ENCODE measurements at regions not wholly inside any gene's neighbourhood (a gene's known extent, or its start where the extent isn't known, plus 50 kb on each side); places are given as distances from the start of the nearest gene placed in this dataset.

GRCh38 chr5:125372694-125373631, 626.5 kb upstream of the ZNF608 start:
- Histone ChIP-seq H3K27me3 (ENCODE audit: control insufficient read depth in 1 of 2, insufficient read depth in 2 of 2, low read length in 2 of 2) (no peaks in the 10 kb centered on the region), H3K4me3 (ENCODE audit: low read depth in 1 of 2, low read length in 2 of 2) (no peak overlapping the region), H3K27ac (ENCODE audit: low read depth in 2 of 2, low read length in 1 of 2) (no peak overlapping the region), H3K4me1 (ENCODE audit: control insufficient read depth in 2 of 2, insufficient read depth in 2 of 2, low read length in 1 of 2) (no peaks in the 10 kb centered on the region), H3K36me3 (ENCODE audit: control insufficient read depth in 2 of 2, insufficient read depth in 2 of 2, low read length in 1 of 2) (no peaks in the 10 kb centered on the region), H3K9me3 (ENCODE audit: control insufficient read depth in 2 of 2, insufficient read depth in 1 of 2, low read depth in 1 of 2, low read length in 1 of 2) (peaks cover 0 to 2% of the 10 kb centered on the region in 2 donors)
- WGBS, 2 donors: 80 to 82% methylated on average over 6 of the region's 6 CpGs

DNA sequence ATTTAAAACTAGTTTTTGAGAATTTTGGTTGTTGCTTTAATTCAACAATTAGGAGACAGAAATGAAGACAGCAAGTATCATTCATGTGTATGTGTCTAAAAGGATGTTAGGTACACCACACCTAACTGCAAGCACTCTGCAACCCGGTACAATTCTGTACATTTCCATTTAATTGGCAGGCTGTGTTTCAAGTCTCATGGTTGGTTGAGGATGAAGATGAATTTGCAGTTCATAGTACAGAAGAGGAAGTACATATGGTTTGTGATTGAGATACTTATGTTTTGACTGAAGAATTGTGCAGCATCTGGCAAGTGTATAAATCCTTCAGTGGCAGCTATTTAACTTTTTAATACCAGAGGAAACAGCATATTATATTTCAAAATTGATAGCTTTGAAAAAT, 628.7 kb upstream of the ZNF608 start:
- no peaks in the 10 kb centered on the region for H3K4me1 ChIP-seq (ENCODE audit: control insufficient read depth in 2 of 2, insufficient read depth in 2 of 2, low read length in 1 of 2)
- no peaks in the 10 kb centered on the region for H3K36me3 ChIP-seq (ENCODE audit: control insufficient read depth in 2 of 2, insufficient read depth in 2 of 2, low read length in 1 of 2)
- H3K27me3 ChIP-seq (ENCODE audit: control insufficient read depth in 1 of 2, insufficient read depth in 2 of 2, low read length in 2 of 2): no peaks in the 10 kb centered on the region
- WGBS, 2 donors: 65 to 66% methylated on average over 1 of the region's 1 CpG
- H3K4me3 ChIP-seq (ENCODE audit: low read depth in 1 of 2, low read length in 2 of 2): no peak overlapping the region
- H3K9me3 ChIP-seq (ENCODE audit: control insufficient read depth in 2 of 2, insufficient read depth in 1 of 2, low read depth in 1 of 2, low read length in 1 of 2): no peaks in the 10 kb centered on the region
- no peak overlapping the region for H3K27ac ChIP-seq (ENCODE audit: low read depth in 2 of 2, low read length in 1 of 2)

DNA sequence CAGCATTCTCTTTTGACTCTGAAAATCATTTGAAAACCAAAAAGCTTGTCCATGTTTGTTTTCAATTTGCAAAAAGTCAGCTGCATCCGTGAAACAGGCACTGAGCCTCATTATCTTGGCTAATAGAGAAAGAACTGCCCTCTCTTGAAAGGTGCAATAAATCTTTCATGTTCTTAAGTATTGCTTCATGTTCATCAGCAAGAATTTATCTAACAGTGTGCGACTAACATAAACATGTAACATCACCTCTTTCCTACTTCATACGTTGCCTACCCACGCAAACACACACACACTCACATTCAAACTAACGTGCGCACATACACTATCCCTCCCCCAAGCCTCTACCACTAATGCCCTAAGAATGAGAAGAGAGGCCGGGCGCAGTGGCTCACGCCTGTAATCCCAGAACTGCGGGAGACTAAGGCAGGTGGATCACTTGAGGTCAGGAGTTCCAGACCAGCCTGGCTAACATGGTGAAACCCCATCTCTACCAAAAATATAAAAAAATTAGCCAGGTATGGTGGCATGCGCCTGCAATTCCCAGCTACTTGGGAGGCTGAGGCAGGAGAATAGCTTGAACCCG, 629.7 kb upstream of the ZNF608 start:
- WGBS, 2 donors: 89 to 90% methylated on average over 12 of the region's 12 CpGs

GRCh38 chr5:125377141-125377540, 630.7 kb upstream of the ZNF608 start:
- H3K9me3 ChIP-seq (ENCODE audit: control insufficient read depth in 2 of 2, insufficient read depth in 1 of 2, low read depth in 1 of 2, low read length in 1 of 2): no peaks in the 10 kb centered on the region
- H3K27me3 ChIP-seq (ENCODE audit: control insufficient read depth in 1 of 2, insufficient read depth in 2 of 2, low read length in 2 of 2): no peaks in the 10 kb centered on the region
- H3K36me3 ChIP-seq (ENCODE audit: control insufficient read depth in 2 of 2, insufficient read depth in 2 of 2, low read length in 1 of 2): no peaks in the 10 kb centered on the region
- no peaks in the 10 kb centered on the region for H3K4me1 ChIP-seq (ENCODE audit: control insufficient read depth in 2 of 2, insufficient read depth in 2 of 2, low read length in 1 of 2)
- no peak overlapping the region for H3K4me3 ChIP-seq (ENCODE audit: low read depth in 1 of 2, low read length in 2 of 2)
- no peak overlapping the region for H3K27ac ChIP-seq (ENCODE audit: low read depth in 2 of 2, low read length in 1 of 2)
- 83 to 100% methylated on average over 1 of the region's 1 CpG for WGBS, 2 donors

More for the DNA sequence above, 629.7 kb upstream of the ZNF608 start:
- Histone ChIP-seq H3K36me3 (ENCODE audit: control insufficient read depth in 2 of 2, insufficient read depth in 2 of 2, low read length in 1 of 2) (no peaks in the 10 kb centered on the region), H3K4me1 (ENCODE audit: control insufficient read depth in 2 of 2, insufficient read depth in 2 of 2, low read length in 1 of 2) (no peaks in the 10 kb centered on the region), H3K27ac (ENCODE audit: low read depth in 2 of 2, low read length in 1 of 2) (no peak overlapping the region), H3K27me3 (ENCODE audit: control insufficient read depth in 1 of 2, insufficient read depth in 2 of 2, low read length in 2 of 2) (no peaks in the 10 kb centered on the region), H3K4me3 (ENCODE audit: low read depth in 1 of 2, low read length in 2 of 2) (no peak overlapping the region), H3K9me3 (ENCODE audit: control insufficient read depth in 2 of 2, insufficient read depth in 1 of 2, low read depth in 1 of 2, low read length in 1 of 2) (no peaks in the 10 kb centered on the region)

GRCh38 chr5:125381290-125381689, 634.9 kb upstream of the ZNF608 start:
- Histone ChIP-seq H3K4me1 (ENCODE audit: control insufficient read depth in 2 of 2, insufficient read depth in 2 of 2, low read length in 1 of 2) (no peaks in the 10 kb centered on the region), H3K27me3 (ENCODE audit: control insufficient read depth in 1 of 2, insufficient read depth in 2 of 2, low read length in 2 of 2) (no peaks in the 10 kb centered on the region), H3K27ac (ENCODE audit: low read depth in 2 of 2, low read length in 1 of 2) (no peak overlapping the region), H3K9me3 (ENCODE audit: control insufficient read depth in 2 of 2, insufficient read depth in 1 of 2, low read depth in 1 of 2, low read length in 1 of 2) (no peaks in the 10 kb centered on the region), H3K4me3 (ENCODE audit: low read depth in 1 of 2, low read length in 2 of 2) (no peak overlapping the region), H3K36me3 (ENCODE audit: control insufficient read depth in 2 of 2, insufficient read depth in 2 of 2, low read length in 1 of 2) (no peaks in the 10 kb centered on the region)
- 45 to 93% methylated on average over 2 to 6 of the region's 6 CpGs for WGBS, 2 donors

- H3K4me3 ChIP-seq (ENCODE audit: low read depth in 1 of 2, low read length in 2 of 2): no peak overlapping the region
- no peak overlapping the region for H3K27ac ChIP-seq (ENCODE audit: low read depth in 2 of 2, low read length in 1 of 2)
- no peaks in the 10 kb centered on the region for H3K27me3 ChIP-seq (ENCODE audit: control insufficient read depth in 1 of 2, insufficient read depth in 2 of 2, low read length in 2 of 2)
- H3K9me3 ChIP-seq (ENCODE audit: control insufficient read depth in 2 of 2, insufficient read depth in 1 of 2, low read depth in 1 of 2, low read length in 1 of 2): no peaks in the 10 kb centered on the region
- no peaks in the 10 kb centered on the region for H3K4me1 ChIP-seq (ENCODE audit: control insufficient read depth in 2 of 2, insufficient read depth in 2 of 2, low read length in 1 of 2)
- 82 to 93% methylated on average over 1 of the region's 1 CpG for WGBS, 2 donors
- no peaks in the 10 kb centered on the region for H3K36me3 ChIP-seq (ENCODE audit: control insufficient read depth in 2 of 2, insufficient read depth in 2 of 2, low read length in 1 of 2)
Measured at GRCh38 chr5:125384071-125384470, 637.6 kb upstream of the ZNF608 start.

GRCh38 chr5:125390326-125390725, 643.9 kb upstream of the ZNF608 start:
- H3K27me3 ChIP-seq (ENCODE audit: control insufficient read depth in 1 of 2, insufficient read depth in 2 of 2, low read length in 2 of 2): no peaks in the 10 kb centered on the region
- H3K9me3 ChIP-seq (ENCODE audit: control insufficient read depth in 2 of 2, insufficient read depth in 1 of 2, low read depth in 1 of 2, low read length in 1 of 2): no peaks in the 10 kb centered on the region
- 50 to 68% methylated on average over 2 of the region's 2 CpGs for WGBS, 2 donors
- no peak overlapping the region for H3K27ac ChIP-seq (ENCODE audit: low read depth in 2 of 2, low read length in 1 of 2)
- H3K36me3 ChIP-seq (ENCODE audit: control insufficient read depth in 2 of 2, insufficient read depth in 2 of 2, low read length in 1 of 2): no peaks in the 10 kb centered on the region
- no peak overlapping the region for H3K4me3 ChIP-seq (ENCODE audit: low read depth in 1 of 2, low read length in 2 of 2)
- no peaks in the 10 kb centered on the region for H3K4me1 ChIP-seq (ENCODE audit: control insufficient read depth in 2 of 2, insufficient read depth in 2 of 2, low read length in 1 of 2)

DNA sequence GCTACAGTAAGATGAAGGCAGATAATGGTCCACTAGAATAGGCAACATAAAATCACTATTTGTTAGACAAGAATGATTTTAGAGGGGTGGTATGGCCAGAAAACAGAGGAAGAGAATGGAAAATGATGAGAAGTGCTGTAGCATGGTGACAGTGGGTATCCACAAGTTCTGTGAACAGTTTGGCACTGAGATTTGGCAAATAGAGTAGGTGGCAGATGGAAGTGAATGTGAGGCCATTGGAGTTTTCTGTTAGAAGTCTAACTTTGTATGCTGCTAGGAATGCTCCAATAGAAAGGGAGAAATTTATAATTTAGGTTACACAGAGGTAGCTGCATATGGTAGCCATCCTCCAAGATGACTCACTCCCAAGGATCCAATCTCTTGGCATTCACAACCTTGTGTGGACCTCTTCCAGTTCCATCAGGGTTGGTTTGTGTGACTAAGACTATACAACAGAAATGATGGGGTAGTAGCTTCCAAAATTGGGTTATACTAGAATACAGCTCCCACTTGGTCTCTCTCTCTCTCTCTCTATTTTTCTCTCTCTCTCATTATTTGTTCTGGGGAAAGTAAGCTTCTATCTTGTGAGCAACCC, 646.9 kb upstream of the ZNF608 start:
- H3K36me3 ChIP-seq (ENCODE audit: control insufficient read depth in 2 of 2, insufficient read depth in 2 of 2, low read length in 1 of 2): no peaks in the 10 kb centered on the region
- H3K4me1 ChIP-seq (ENCODE audit: control insufficient read depth in 2 of 2, insufficient read depth in 2 of 2, low read length in 1 of 2): no peaks in the 10 kb centered on the region
- no peak overlapping the region for H3K27ac ChIP-seq (ENCODE audit: low read depth in 2 of 2, low read length in 1 of 2)
- H3K27me3 ChIP-seq (ENCODE audit: control insufficient read depth in 1 of 2, insufficient read depth in 2 of 2, low read length in 2 of 2): no peaks in the 10 kb centered on the region
- no peak overlapping the region for H3K4me3 ChIP-seq (ENCODE audit: low read depth in 1 of 2, low read length in 2 of 2)
- no peaks in the 10 kb centered on the region for H3K9me3 ChIP-seq (ENCODE audit: control insufficient read depth in 2 of 2, insufficient read depth in 1 of 2, low read depth in 1 of 2, low read length in 1 of 2)

GRCh38 chr5:125394661-125395280, 648.3 kb upstream of the ZNF608 start:
- no peaks in the 10 kb centered on the region for H3K27me3 ChIP-seq (ENCODE audit: control insufficient read depth in 1 of 2, insufficient read depth in 2 of 2, low read length in 2 of 2)
- no peaks in the 10 kb centered on the region for H3K4me1 ChIP-seq (ENCODE audit: control insufficient read depth in 2 of 2, insufficient read depth in 2 of 2, low read length in 1 of 2)
- 60 to 77% methylated on average over 1 of the region's 1 CpG for WGBS, 2 donors
- no peaks in the 10 kb centered on the region for H3K36me3 ChIP-seq (ENCODE audit: control insufficient read depth in 2 of 2, insufficient read depth in 2 of 2, low read length in 1 of 2)
- H3K27ac ChIP-seq (ENCODE audit: low read depth in 2 of 2, low read length in 1 of 2): no peak overlapping the region
- H3K4me3 ChIP-seq (ENCODE audit: low read depth in 1 of 2, low read length in 2 of 2): no peak overlapping the region
- no peaks in the 10 kb centered on the region for H3K9me3 ChIP-seq (ENCODE audit: control insufficient read depth in 2 of 2, insufficient read depth in 1 of 2, low read depth in 1 of 2, low read length in 1 of 2)

Data from esophagus (tissue), 2 donors.